Calu3 (cell line): ENCODE measurements at regions not wholly inside any gene's neighbourhood (a gene's known extent, or its start where the extent isn't known, plus 50 kb on each side); places are given as distances from the start of the nearest gene placed in this dataset.

Experiments used
- BruUV-seq: library from RNA; stranded (reverse); fragments of 400-500 nt; replicated peaks from 2 replicates; lab custom pipeline; 2021; lab: Mats Ljungman, UMichigan
- CTCF ChIA-PET: fragments of 300-600 bp; sonication (Branson Sonifier 250); formaldehyde crosslinking; loops from one replicate; lab custom pipeline; 2022; ENCODE audit warnings: antibody characterized with exemption; lab: Charles Lee
- DNase-seq: peaks from one replicate; pipeline ENCODE4 v3.0.0; 2022
- H3K27ac Mint-ChIP-seq: one replicate; pipeline ENCODE4 v1.8.0; 2022; ENCODE audit warnings: mixed read lengths; ENCODE audit not compliant: unreplicated experiment
- H3K27me3 Mint-ChIP-seq: one replicate; pipeline ENCODE4 v1.8.0; 2022; ENCODE audit warnings: mixed read lengths; ENCODE audit not compliant: unreplicated experiment
- H3K36me3 Mint-ChIP-seq: one replicate; pipeline ENCODE4 v1.8.0; 2022; ENCODE audit warnings: mild to moderate bottlenecking, moderate library complexity, mixed read lengths; ENCODE audit not compliant: insufficient read depth, unreplicated experiment
- H3K4me1 Mint-ChIP-seq: one replicate; pipeline ENCODE4 v1.8.0; 2022; ENCODE audit warnings: mild to moderate bottlenecking, low read depth, mixed read lengths; ENCODE audit not compliant: unreplicated experiment
- H3K4me3 Mint-ChIP-seq: one replicate; pipeline ENCODE4 v1.8.0; 2022; ENCODE audit warnings: mild to moderate bottlenecking, low read depth, moderate library complexity, mixed read lengths; ENCODE audit not compliant: unreplicated experiment
- H3K9me3 Mint-ChIP-seq: one replicate; pipeline ENCODE4 v1.8.0; 2022; ENCODE audit warnings: low read depth, mixed read lengths; ENCODE audit not compliant: unreplicated experiment
- intact Hi-C: fragments of 100-400 bp; cut with micrococcal nuclease; formaldehyde crosslinking; loops from one replicate; pipeline ENCODE4 v1.10.0; 2022; ENCODE audit not compliant: unreplicated experiment
- TF ChIP-seq, protein P1 (sequence below): fragments of 200-600 bp; IDR thresholded peaks from one replicate; pipeline ENCODE4 v1.8.0; 2022; ENCODE audit warnings: antibody characterized with exemption; ENCODE audit not compliant: unreplicated experiment

- intact Hi-C loops = no loop called here
- H3K4me1 Mint-ChIP-seq = no peaks in the 10 kb centered on the region
- no peak for DNase-seq
- BruUV-seq = no TSS peak
- no peaks in the 10 kb centered on the region for H3K36me3 Mint-ChIP-seq
- no peak overlapping the region for H3K4me3 Mint-ChIP-seq
- TF ChIP-seq, protein P1, sequence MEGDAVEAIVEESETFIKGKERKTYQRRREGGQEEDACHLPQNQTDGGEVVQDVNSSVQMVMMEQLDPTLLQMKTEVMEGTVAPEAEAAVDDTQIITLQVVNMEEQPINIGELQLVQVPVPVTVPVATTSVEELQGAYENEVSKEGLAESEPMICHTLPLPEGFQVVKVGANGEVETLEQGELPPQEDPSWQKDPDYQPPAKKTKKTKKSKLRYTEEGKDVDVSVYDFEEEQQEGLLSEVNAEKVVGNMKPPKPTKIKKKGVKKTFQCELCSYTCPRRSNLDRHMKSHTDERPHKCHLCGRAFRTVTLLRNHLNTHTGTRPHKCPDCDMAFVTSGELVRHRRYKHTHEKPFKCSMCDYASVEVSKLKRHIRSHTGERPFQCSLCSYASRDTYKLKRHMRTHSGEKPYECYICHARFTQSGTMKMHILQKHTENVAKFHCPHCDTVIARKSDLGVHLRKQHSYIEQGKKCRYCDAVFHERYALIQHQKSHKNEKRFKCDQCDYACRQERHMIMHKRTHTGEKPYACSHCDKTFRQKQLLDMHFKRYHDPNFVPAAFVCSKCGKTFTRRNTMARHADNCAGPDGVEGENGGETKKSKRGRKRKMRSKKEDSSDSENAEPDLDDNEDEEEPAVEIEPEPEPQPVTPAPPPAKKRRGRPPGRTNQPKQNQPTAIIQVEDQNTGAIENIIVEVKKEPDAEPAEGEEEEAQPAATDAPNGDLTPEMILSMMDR = no peak
- CTCF ChIA-PET = no interaction called here
- no peaks in the 10 kb centered on the region for H3K27me3 Mint-ChIP-seq
- peaks cover 3% of the 10 kb centered on the region for H3K9me3 Mint-ChIP-seq
- H3K27ac Mint-ChIP-seq = no peak overlapping the region
Measured at GRCh38 chr9:26755476-26755875, 137.1 kb downstream of the CAAP1 start.

DNA sequence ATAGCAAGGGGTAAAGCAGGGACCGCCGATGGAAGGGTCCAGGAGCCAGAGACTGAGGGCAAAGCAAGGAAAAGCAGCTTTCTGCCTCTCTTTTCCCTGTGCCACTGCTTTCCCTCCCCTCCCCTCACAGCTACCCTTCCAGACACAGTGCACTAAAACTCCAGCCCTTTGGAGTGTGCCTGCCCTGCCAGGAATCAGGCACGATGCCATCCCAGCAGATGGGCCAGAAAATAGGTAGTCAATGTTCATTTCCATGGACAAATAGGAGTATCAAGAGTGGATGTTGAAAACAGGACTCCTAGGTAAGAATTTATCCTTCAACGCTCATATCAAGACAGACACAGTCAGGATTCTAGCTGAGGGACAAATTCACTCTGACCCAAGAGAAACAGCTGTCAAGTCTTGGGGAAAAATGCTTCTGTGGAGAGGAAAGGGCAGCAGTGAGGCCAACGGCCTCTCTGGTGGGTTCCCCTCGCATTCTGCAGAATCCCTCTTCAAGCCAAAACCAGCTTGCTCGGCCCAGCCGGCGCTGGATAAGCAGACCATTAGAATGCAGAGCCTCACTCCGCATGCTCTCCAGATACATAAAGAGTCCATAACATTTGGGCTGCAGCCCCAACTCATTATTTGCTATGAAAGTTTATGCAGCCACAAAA, 138.0 kb downstream of the CAAP1 start:
- DNase-seq = no peak
- H3K27me3 Mint-ChIP-seq = no peaks in the 10 kb centered on the region
- H3K4me1 Mint-ChIP-seq = no peaks in the 10 kb centered on the region
- TF ChIP-seq, protein P1 = no peak
- H3K36me3 Mint-ChIP-seq = no peaks in the 10 kb centered on the region
- intact Hi-C loops = no loop called here
- CTCF ChIA-PET = no interaction called here
- no peak overlapping the region for H3K27ac Mint-ChIP-seq
- H3K9me3 Mint-ChIP-seq = peaks cover 3% of the 10 kb centered on the region
- BruUV-seq = no TSS peak
- no peak overlapping the region for H3K4me3 Mint-ChIP-seq

- no peaks in the 10 kb centered on the region for H3K27me3 Mint-ChIP-seq
- H3K9me3 Mint-ChIP-seq = peaks cover 3% of the 10 kb centered on the region
- TF ChIP-seq, protein P1 = no peak
- intact Hi-C loops = no loop called here
- no peaks in the 10 kb centered on the region for H3K36me3 Mint-ChIP-seq
- CTCF ChIA-PET = no interaction called here
- no peak for DNase-seq
- no peaks in the 10 kb centered on the region for H3K4me1 Mint-ChIP-seq
- H3K27ac Mint-ChIP-seq = no peak overlapping the region
- H3K4me3 Mint-ChIP-seq = no peak overlapping the region
- no TSS peak for BruUV-seq
Measured at GRCh38 chr9:26753971-26754370, 138.6 kb downstream of the CAAP1 start.

DNA sequence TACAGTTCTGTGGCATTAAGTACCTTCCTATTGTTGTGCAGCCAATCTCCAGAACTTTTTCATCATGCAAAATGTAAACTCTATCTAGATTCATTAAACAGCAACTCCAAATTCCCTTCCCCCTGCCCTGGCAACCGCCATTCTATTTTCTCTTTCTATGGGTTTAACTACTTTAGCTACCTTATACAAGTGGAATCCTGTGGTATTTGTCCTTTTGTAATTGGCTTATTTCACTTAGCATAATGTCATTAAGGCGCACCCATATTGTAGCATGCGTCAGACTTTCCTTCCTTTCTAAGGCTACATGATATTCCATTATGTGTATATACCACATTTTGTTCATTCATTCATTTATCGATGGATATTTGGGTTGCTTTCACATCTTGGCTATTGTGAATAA, 142.4 kb downstream of the CAAP1 start:
- Mint-ChIP-seq H3K9me3 (no peaks in the 10 kb centered on the region), H3K27me3 (no peaks in the 10 kb centered on the region), H3K4me3 (no peak overlapping the region), H3K4me1 (peaks cover 9% of the 10 kb centered on the region), H3K36me3 (no peaks in the 10 kb centered on the region), H3K27ac (no peak overlapping the region)
- intact Hi-C loops = no loop called here
- CTCF ChIA-PET = no interaction called here
- BruUV-seq = no TSS peak
- TF ChIP-seq, protein P1 = no peak
- DNase-seq = no peak
